ENCODE measurements at regions not wholly inside any gene's neighbourhood (a gene's known extent, or its start where the extent isn't known, plus 50 kb on each side); places are given as distances from the start of the nearest gene placed in this dataset.

- TF ChIP-seq CTCF (IDR thresholded peaks at IDR 0.05), result no peak
- TF ChIP-seq EP300 (IDR thresholded peaks at IDR 0.05), result no peak
These were observed 685.5 kb downstream of the KCTD8 start for GRCh38 chr4:43763029-43763610.
